ENCODE measurements at regions not wholly inside any gene's neighbourhood (a gene's known extent, or its start where the extent isn't known, plus 50 kb on each side); places are given as distances from the start of the nearest gene placed in this dataset.
"Not testable (repeated sequence)": the region's sequence is repeated elsewhere in the genome, so short reads cannot be mapped to it uniquely, and the experiment has no call there.

DNA sequence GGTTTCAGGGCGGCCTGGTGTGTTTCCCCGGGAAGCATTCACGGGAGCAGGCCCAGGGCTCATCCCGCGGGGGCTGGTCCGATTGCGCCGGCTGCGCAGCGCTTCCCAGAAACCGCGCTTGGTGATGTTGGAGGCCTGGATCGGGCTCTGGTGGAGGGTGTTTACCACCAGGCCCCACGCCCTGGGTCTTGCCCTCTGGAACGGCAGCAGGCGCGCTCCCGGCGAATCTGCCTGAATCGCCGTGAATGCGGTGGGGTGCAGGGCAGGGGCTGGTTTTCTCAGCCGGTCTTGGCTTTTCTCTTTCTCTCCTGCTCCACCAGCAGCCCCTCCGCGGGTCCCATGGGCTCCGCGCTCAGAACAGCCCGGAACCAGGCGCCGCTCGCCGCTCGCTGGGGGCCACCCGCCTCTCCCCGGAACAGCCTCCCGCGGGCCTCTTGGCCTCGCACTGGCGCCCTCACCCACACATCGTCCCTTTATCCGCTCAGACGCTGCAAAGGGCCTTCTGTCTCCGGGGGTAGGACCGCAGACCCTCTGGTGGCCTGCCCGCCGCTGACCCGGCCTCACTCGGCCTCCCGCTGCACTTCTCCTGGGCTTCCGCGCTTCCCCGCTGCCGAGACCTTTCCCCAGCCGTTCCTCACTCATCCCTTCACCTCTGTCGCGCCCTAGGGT lies 69.4 kb upstream of the GJB6 start:
- H3K27ac Mint-ChIP-seq = no peak overlapping the region
- no peak for DNase-seq (ENCODE audit: extremely low spot score, unreplicated experiment)
- TF ChIP-seq, protein P1, sequence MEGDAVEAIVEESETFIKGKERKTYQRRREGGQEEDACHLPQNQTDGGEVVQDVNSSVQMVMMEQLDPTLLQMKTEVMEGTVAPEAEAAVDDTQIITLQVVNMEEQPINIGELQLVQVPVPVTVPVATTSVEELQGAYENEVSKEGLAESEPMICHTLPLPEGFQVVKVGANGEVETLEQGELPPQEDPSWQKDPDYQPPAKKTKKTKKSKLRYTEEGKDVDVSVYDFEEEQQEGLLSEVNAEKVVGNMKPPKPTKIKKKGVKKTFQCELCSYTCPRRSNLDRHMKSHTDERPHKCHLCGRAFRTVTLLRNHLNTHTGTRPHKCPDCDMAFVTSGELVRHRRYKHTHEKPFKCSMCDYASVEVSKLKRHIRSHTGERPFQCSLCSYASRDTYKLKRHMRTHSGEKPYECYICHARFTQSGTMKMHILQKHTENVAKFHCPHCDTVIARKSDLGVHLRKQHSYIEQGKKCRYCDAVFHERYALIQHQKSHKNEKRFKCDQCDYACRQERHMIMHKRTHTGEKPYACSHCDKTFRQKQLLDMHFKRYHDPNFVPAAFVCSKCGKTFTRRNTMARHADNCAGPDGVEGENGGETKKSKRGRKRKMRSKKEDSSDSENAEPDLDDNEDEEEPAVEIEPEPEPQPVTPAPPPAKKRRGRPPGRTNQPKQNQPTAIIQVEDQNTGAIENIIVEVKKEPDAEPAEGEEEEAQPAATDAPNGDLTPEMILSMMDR (conservative IDR thresholded peaks at IDR 0.05) = no peak
- H3K4me1 Mint-ChIP-seq (ENCODE audit: unreplicated experiment) = no peaks in the 10 kb centered on the region
- H3K36me3 Mint-ChIP-seq = no peaks in the 10 kb centered on the region
- peaks cover 14% of the 10 kb centered on the region for H3K27me3 Mint-ChIP-seq
- no peaks in the 10 kb centered on the region for H3K9me3 Mint-ChIP-seq
- H3K4me3 Mint-ChIP-seq = no peak overlapping the region

DNA sequence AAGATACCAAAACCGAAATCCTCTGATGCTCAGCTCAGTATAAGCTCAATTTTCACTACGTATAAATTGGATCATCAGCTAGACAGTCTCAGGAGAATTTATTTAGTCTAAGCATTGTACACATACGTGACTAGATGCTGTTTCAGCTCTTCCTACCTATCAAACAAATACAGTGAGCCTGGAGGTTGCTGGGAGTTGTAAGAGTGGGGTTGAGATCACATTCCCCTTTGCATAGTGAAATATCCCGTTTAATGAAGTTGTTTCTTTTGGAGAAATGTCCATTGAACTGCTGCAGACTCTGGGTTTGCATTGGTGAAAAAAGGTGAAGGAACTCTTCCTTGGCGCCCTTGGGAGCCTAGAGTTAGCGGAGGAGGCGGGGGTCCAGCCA lies 68.9 kb upstream of the GJB6 start:
- Mint-ChIP-seq H3K36me3 (no peaks in the 10 kb centered on the region), H3K9me3 (no peaks in the 10 kb centered on the region), H3K4me3 (no peak overlapping the region)

DNA sequence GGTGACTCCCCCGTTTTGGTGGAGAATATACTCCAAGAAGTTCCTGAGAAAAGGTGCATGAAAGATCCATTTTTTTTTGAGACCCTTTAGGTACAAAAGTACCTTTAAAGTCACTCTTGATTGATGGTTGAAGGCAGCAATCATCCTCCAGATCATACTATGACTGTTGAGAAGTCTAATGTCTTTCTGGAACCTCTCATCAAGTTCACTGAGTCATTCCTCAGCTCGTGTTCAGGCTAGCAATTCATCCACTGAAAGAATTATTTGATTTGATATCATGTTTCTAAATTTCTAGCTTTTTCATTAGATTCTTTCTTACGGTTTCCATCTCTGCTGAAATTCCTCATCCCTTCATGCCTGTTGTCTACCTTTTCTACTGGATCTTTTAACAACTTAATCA lies 65.1 kb upstream of the GJB6 start:
- H3K4me1 Mint-ChIP-seq (ENCODE audit: unreplicated experiment) = no peaks in the 10 kb centered on the region
- no peak overlapping the region for H3K4me3 Mint-ChIP-seq
- no peaks in the 10 kb centered on the region for H3K9me3 Mint-ChIP-seq
- no peak for DNase-seq (ENCODE audit: extremely low spot score, unreplicated experiment)
- TF ChIP-seq, protein P1 (conservative IDR thresholded peaks at IDR 0.05) = no peak
- peaks cover 18% of the 10 kb centered on the region for H3K27me3 Mint-ChIP-seq
- H3K36me3 Mint-ChIP-seq = no peaks in the 10 kb centered on the region
- no peak overlapping the region for H3K27ac Mint-ChIP-seq

More for the DNA sequence above, 68.9 kb upstream of the GJB6 start:
- TF ChIP-seq, protein P1 (conservative IDR thresholded peaks at IDR 0.05) = no peak
- no peak overlapping the region for H3K27ac Mint-ChIP-seq
- no peak for DNase-seq (ENCODE audit: extremely low spot score, unreplicated experiment)
- H3K27me3 Mint-ChIP-seq = peaks cover 14% of the 10 kb centered on the region
- no peaks in the 10 kb centered on the region for H3K4me1 Mint-ChIP-seq (ENCODE audit: unreplicated experiment)

DNA sequence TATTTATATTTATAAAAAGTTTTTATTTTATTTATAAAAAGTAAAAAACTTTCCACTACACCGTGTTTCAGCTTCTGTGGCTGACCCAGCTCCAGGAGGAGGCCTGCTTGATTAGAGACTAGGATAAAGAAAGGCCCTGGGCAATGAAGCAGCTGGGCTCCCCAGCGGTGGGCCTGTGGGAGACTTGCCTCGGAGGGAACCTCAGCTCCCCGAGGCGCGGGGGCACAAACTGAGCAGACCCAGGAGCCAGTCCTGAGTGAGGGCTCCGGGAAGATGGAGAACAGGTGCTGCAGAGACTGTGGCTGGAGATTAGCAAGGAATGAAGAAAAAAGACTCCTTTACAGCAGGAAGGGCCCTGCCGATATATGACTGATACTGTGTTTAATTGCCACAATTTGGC lies 63.8 kb upstream of the GJB6 start:
- peaks cover 16% of the 10 kb centered on the region for H3K27me3 Mint-ChIP-seq
- no peaks in the 10 kb centered on the region for H3K36me3 Mint-ChIP-seq
- no peak overlapping the region for H3K4me3 Mint-ChIP-seq
- no peak overlapping the region for H3K27ac Mint-ChIP-seq
- no peaks in the 10 kb centered on the region for H3K4me1 Mint-ChIP-seq (ENCODE audit: unreplicated experiment)
- TF ChIP-seq, protein P1 (conservative IDR thresholded peaks at IDR 0.05) = no peak
- H3K9me3 Mint-ChIP-seq = peaks cover 6% of the 10 kb centered on the region
- DNase-seq (ENCODE audit: extremely low spot score, unreplicated experiment) = no peak

DNA sequence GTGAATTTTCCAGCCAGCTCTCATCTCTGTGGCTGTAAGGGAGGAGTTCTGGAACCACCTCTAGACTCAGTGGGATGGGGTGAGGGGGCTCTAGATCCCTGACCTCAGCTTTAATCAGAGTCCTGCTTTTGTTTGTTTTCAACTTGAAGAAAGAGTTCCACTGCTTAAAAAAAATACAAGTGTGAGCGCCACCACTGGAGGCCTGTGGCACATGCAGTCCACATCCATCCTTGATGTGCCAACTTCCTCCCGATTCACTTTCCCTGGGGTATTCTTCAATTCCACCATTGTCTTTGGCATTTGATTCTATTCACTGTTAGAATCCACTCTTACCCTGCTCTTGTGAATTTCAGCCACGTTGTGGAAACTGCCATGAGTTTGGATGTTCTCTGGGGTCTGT lies 62.4 kb upstream of the GJB6 start:
- Mint-ChIP-seq H3K27ac (no peak overlapping the region), H3K4me3 (no peak overlapping the region), H3K9me3 (peaks cover 6% of the 10 kb centered on the region), H3K36me3 (no peaks in the 10 kb centered on the region), H3K4me1 (ENCODE audit: unreplicated experiment) (no peaks in the 10 kb centered on the region), H3K27me3 (peaks cover 7% of the 10 kb centered on the region)
- DNase-seq (ENCODE audit: extremely low spot score, unreplicated experiment) = no peak
- TF ChIP-seq, protein P1 (conservative IDR thresholded peaks at IDR 0.05) = peak; percentile 48

DNA sequence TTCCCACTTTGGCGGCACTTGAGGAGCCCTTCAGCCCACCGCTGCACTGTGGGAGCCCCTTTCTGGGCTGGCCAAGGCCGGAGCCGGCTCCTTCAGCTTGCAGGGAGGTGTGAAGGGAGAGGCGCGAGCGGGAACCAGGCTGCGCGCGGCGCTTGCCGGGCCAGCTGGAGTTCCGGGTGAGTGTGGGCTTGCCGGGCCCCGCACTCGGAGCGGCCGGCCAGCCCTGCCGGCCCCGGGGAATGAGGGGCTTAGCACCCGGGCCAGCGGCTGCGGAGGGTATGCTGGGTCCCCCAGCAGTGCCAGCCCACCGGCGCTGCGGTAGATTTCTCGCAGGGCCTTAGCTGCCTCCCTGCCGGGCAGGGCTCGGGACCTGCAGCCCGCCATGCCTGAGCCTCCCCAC lies 60.2 kb upstream of the GJB6 start:
- not testable (repeated sequence) for H3K27ac Mint-ChIP-seq; H3K4me1 Mint-ChIP-seq (ENCODE audit: unreplicated experiment)

More for the DNA sequence above, 60.2 kb upstream of the GJB6 start:
- not testable (repeated sequence) for DNase-seq (ENCODE audit: extremely low spot score, unreplicated experiment); H3K36me3 Mint-ChIP-seq; H3K4me3 Mint-ChIP-seq; H3K27me3 Mint-ChIP-seq
- peaks cover 11% of the 10 kb centered on the region for H3K9me3 Mint-ChIP-seq
